ENCODE measurements at regions not wholly inside any gene's neighbourhood (a gene's known extent, or its start where the extent isn't known, plus 50 kb on each side); places are given as distances from the start of the nearest gene placed in this dataset.

DNA sequence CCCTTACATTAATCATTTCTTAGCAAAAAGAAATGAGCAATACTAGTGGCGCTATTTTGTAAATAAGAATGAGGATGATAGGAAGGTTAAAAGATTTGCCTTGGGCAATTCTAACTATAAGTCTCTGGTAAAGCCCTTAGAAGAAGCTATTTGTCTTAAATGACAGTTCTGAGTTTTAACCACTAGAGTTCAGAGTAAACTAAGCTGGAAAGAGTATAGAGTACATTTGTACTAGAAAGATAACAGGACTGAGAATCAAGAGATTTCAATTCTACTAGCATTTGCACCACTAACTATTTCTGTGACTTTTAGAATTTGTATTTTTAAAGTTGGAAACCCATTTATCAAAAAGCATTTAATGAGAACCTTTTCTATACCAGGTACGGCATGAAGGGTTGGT lies 750.3 kb downstream of the OLFM4 start:
- H3K27ac Mint-ChIP-seq: no peak overlapping the region
- WGBS (ENCODE audit: insufficient coverage): no CpG with 5 or more reads among the region's 2 CpGs
- TF ChIP-seq CTCF (IDR thresholded peaks at IDR 0.05): no peak

DNA sequence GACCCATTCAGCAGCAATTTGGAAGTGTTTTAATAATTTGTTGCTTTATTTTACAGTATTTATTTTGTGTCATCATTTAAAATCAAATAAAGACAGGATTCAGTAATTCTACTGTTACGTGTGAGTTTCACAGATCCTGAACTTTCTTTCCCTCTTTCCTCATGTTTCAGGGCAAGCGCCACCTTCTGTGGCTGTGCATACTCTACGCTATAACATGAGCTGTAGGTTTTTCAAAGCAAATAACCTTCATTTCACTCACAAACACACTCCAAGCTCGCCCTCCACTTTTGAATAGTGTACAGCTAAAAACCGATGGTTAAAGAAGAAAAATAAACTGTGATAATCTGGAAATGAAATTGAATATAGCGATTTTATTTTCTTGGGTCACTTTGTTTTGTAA lies 753.3 kb downstream of the OLFM4 start:
- H3K36me3 ChIP-seq (replicated peaks in 1 of 2; ENCODE audit: control insufficient read depth in 1 of 2, insufficient read depth in 2 of 2, low read length in 2 of 2): no peaks in the 10 kb centered on the region
- no peak overlapping the region for H2AFZ ChIP-seq (ENCODE audit: insufficient read depth, low read depth, low read length, poor library complexity, severe bottlenecking)
- no peak overlapping the region for H3K9ac ChIP-seq (ENCODE audit: insufficient read depth, low read length, poor library complexity, severe bottlenecking)
- TF ChIP-seq CTCF (IDR thresholded peaks at IDR 0.05): no peak
- H3K4me3 ChIP-seq (replicated peaks in 1 of 3; ENCODE audit: low read depth in 2 of 3, low read length in 3 of 3): no peak overlapping the region
- H3K27me3 ChIP-seq (ENCODE audit: control insufficient read depth in 2 of 2, insufficient read depth in 2 of 2, low read length in 2 of 2): no peaks in the 10 kb centered on the region
- H3K27ac ChIP-seq (ENCODE audit: low read depth in 1 of 2, low read length in 2 of 2): no peak overlapping the region
- Mint-ChIP-seq H3K27me3 (ENCODE audit: low read depth in 3 of 3) (peaks cover 0 to 4% (median 2%) of the 10 kb centered on the region in 3 donors), H3K4me3 (no peak overlapping the region), H3K36me3 (no peaks in the 10 kb centered on the region), H3K4me1 (no peaks in the 10 kb centered on the region), H3K27ac (no peak overlapping the region), H3K9me3 (no peaks in the 10 kb centered on the region)
- no peaks in the 10 kb centered on the region for H4K20me1 ChIP-seq (ENCODE audit: insufficient read depth, low read length)
- no peaks in the 10 kb centered on the region for H3K9me3 ChIP-seq (replicated peaks in 1 of 2; ENCODE audit: control insufficient read depth in 1 of 2, insufficient read depth in 1 of 2, low read length in 2 of 2)
- intact Hi-C loops (cut with micrococcal nuclease): no loop called here
- H3K4me1 ChIP-seq (ENCODE audit: control insufficient read depth in 1 of 2, insufficient read depth in 2 of 2, low read length in 2 of 2): no peaks in the 10 kb centered on the region
- WGBS (ENCODE audit: insufficient coverage): 50% methylated on average over 1 of the region's 6 CpGs
- no peak overlapping the region for H3K4me2 ChIP-seq (replicated peaks; ENCODE audit: extremely low read depth, low read length, poor library complexity, severe bottlenecking)
- H3K79me2 ChIP-seq (ENCODE audit: insufficient read depth, low read length): no peaks in the 10 kb centered on the region
- DNase-seq: no peak

More for the DNA sequence above, 750.3 kb downstream of the OLFM4 start:
- Histone ChIP-seq H3K27ac (ENCODE audit: low read depth in 1 of 2, low read length in 2 of 2) (no peak overlapping the region), H3K4me2 (replicated peaks; ENCODE audit: extremely low read depth, low read length, poor library complexity, severe bottlenecking) (no peak overlapping the region), H3K4me1 (ENCODE audit: control insufficient read depth in 1 of 2, insufficient read depth in 2 of 2, low read length in 2 of 2) (no peaks in the 10 kb centered on the region), H3K4me3 (replicated peaks in 1 of 3; ENCODE audit: low read depth in 2 of 3, low read length in 3 of 3) (no peak overlapping the region), H3K27me3 (ENCODE audit: control insufficient read depth in 2 of 2, insufficient read depth in 2 of 2, low read length in 2 of 2) (no peaks in the 10 kb centered on the region), H3K36me3 (replicated peaks in 1 of 2; ENCODE audit: control insufficient read depth in 1 of 2, insufficient read depth in 2 of 2, low read length in 2 of 2) (no peaks in the 10 kb centered on the region), H3K79me2 (ENCODE audit: insufficient read depth, low read length) (no peaks in the 10 kb centered on the region), H4K20me1 (ENCODE audit: insufficient read depth, low read length) (no peaks in the 10 kb centered on the region), H3K9ac (ENCODE audit: insufficient read depth, low read length, poor library complexity, severe bottlenecking) (no peak overlapping the region), H3K9me3 (replicated peaks in 1 of 2; ENCODE audit: control insufficient read depth in 1 of 2, insufficient read depth in 1 of 2, low read length in 2 of 2) (no peaks in the 10 kb centered on the region), H2AFZ (ENCODE audit: insufficient read depth, low read depth, low read length, poor library complexity, severe bottlenecking) (no peak overlapping the region)
- Mint-ChIP-seq H3K36me3 (no peaks in the 10 kb centered on the region), H3K4me1 (no peaks in the 10 kb centered on the region), H3K4me3 (no peak overlapping the region), H3K9me3 (no peaks in the 10 kb centered on the region), H3K27me3 (ENCODE audit: low read depth in 3 of 3) (peaks cover 0 to 4% (median 2%) of the 10 kb centered on the region in 3 donors)
- no peak for DNase-seq
- intact Hi-C loops (cut with micrococcal nuclease): no loop called here
